IMR-90 (cell line): ENCODE measurements at regions not wholly inside any gene's neighbourhood (a gene's known extent, or its start where the extent isn't known, plus 50 kb on each side); places are given as distances from the start of the nearest gene placed in this dataset.

ENCODE experiments used
- ATAC-seq: fragments of 200-7000 bp; cut with Tn5 transposase; 2 replicates; pipeline ENCODE4 v1.9.1; 2020; ENCODE audit warnings: low read depth, mild to moderate bottlenecking, moderate library complexity
- BruUV-seq: library from RNA; stranded (reverse); fragments of 400-500 nt; replicated peaks from 2 replicates; lab custom pipeline; 2021; lab: Mats Ljungman, UMichigan
- CTCF ChIA-PET: fragments of 300-600 bp; formaldehyde crosslinking; extraction: SDS; loops from one replicate; lab custom pipeline; 2021; ENCODE audit warnings: antibody characterized with exemption; lab: Yijun Ruan, JAX
- POLR2A ChIA-PET: fragments of 300-600 bp; sonication (Branson Sonifier 250); formaldehyde crosslinking; loops from one replicate; lab custom pipeline; 2022; ENCODE audit warnings: antibody characterized with exemption; ENCODE audit not compliant: unreplicated experiment; lab: Charles Lee
- DNase-seq: peaks from one replicate; pipeline ENCODE4 v3.0.0; 2013
- H2AFZ ChIP-seq: replicated peaks from 2 replicates; pipeline ENCODE3; 2013; ENCODE audit warnings: low read length, mild to moderate bottlenecking; ENCODE audit not compliant: poor library complexity
- H2AK5ac ChIP-seq: 2 replicates; pipeline ENCODE4 v1.6.1; 2013; ENCODE audit warnings: low read depth, low read length, inconsistent platforms
- H2AK9ac ChIP-seq: replicated peaks from 2 replicates; pipeline ENCODE3; 2013; ENCODE audit warnings: mild to moderate bottlenecking, low read depth, low read length, moderate library complexity; ENCODE audit not compliant: poor library complexity
- H2BK120ac ChIP-seq: 2 replicates; pipeline ENCODE4 v1.6.1; 2013; ENCODE audit warnings: low read depth, low read length, inconsistent platforms
- H2BK15ac ChIP-seq: 3 replicates; pipeline ENCODE4 v1.6.1; 2013; ENCODE audit warnings: low read depth, low read length, inconsistent platforms
- H2BK20ac ChIP-seq: 2 replicates; pipeline ENCODE4 v1.6.1; 2013; ENCODE audit warnings: low read depth, mild to moderate bottlenecking, inconsistent platforms, low read length, moderate library complexity
- H2BK5ac ChIP-seq: 2 replicates; pipeline ENCODE4 v1.6.1; 2013; ENCODE audit warnings: mild to moderate bottlenecking, low read depth, low read length, inconsistent platforms; ENCODE audit not compliant: poor library complexity, severe bottlenecking
- H3K14ac ChIP-seq: replicated peaks from 2 replicates; pipeline ENCODE4 v1.6.1; 2013; ENCODE audit warnings: low read depth, low read length, inconsistent platforms
- H3K18ac ChIP-seq: 2 replicates; pipeline ENCODE4 v1.6.1; 2013; ENCODE audit warnings: low read depth, low read length, control low read depth
- H3K23ac ChIP-seq: 2 replicates; pipeline ENCODE4 v1.6.1; 2013; ENCODE audit warnings: low read depth, low read length, inconsistent platforms
- H3K27ac ChIP-seq: 2 replicates; pipeline ENCODE4 v1.5.1; 2013; ENCODE audit warnings: mild to moderate bottlenecking, control low read depth, low read length; ENCODE audit not compliant: insufficient read depth
- H3K27me3 ChIP-seq: 2 replicates; pipeline ENCODE4 v1.6.1; 2013; ENCODE audit warnings: low read length; ENCODE audit not compliant: control insufficient read depth, insufficient read depth
- H3K36me3 ChIP-seq: 2 replicates; pipeline ENCODE4 v1.6.1; 2013; ENCODE audit warnings: low read length, mixed read lengths; ENCODE audit not compliant: control insufficient read depth, insufficient read depth
- H3K4ac ChIP-seq: 2 replicates; pipeline ENCODE4 v1.6.1; 2013; ENCODE audit warnings: low read depth, low read length, inconsistent platforms
- H3K4me1 ChIP-seq: 2 replicates; pipeline ENCODE4 v1.6.1; 2013; ENCODE audit warnings: low read length, mixed read lengths; ENCODE audit not compliant: control insufficient read depth, insufficient read depth
- H3K4me2 ChIP-seq: 2 replicates; pipeline ENCODE4 v1.6.1; 2013; ENCODE audit warnings: low read depth, mild to moderate bottlenecking, control low read depth, low read length, moderate library complexity
- H3K4me3 ChIP-seq: 2 replicates; pipeline ENCODE4 v1.5.1; 2013; ENCODE audit warnings: low read depth, mild to moderate bottlenecking, control low read depth, low read length, moderate library complexity; ENCODE audit not compliant: insufficient read depth
- H3K56ac ChIP-seq: 2 replicates; pipeline ENCODE4 v1.6.1; 2013; ENCODE audit warnings: low read length, inconsistent platforms; ENCODE audit not compliant: insufficient read depth; ENCODE audit errors: extremely low read depth
- H3K79me1 ChIP-seq, 2 experiments: 2 replicates each; pipeline ENCODE4 v1.6.1; 2013; ENCODE audit warnings: low read length in 2 of 2, inconsistent platforms in 1 of 2, low read depth in 1 of 2
- H3K9ac ChIP-seq: 2 replicates; pipeline ENCODE4 v1.6.1; 2013; ENCODE audit warnings: low read depth, low read length, control low read depth
- H3K9me1 ChIP-seq: 2 replicates; pipeline ENCODE4 v1.6.1; 2013; ENCODE audit warnings: low read length, inconsistent platforms; ENCODE audit not compliant: insufficient read depth
- H3K9me3 ChIP-seq: 2 replicates; pipeline ENCODE4 v1.6.1; 2013; ENCODE audit warnings: low read length; ENCODE audit not compliant: control insufficient read depth, insufficient read depth
- H4K20me1 ChIP-seq: 2 replicates; pipeline ENCODE4 v1.6.1; 2013; ENCODE audit warnings: low read length, inconsistent platforms; ENCODE audit not compliant: insufficient read depth
- H4K5ac ChIP-seq: 2 replicates; pipeline ENCODE4 v1.6.1; 2013; ENCODE audit warnings: mild to moderate bottlenecking, low read depth, low read length, control low read depth
- H4K8ac ChIP-seq, 2 experiments: 2 replicates each; pipeline ENCODE4 v1.6.1; 2013; ENCODE audit warnings: low read depth in 2 of 2, low read length in 2 of 2, control low read depth in 1 of 2, inconsistent platforms in 1 of 2
- H4K91ac ChIP-seq: 2 replicates; pipeline ENCODE4 v1.6.1; 2013; ENCODE audit warnings: low read depth, low read length, inconsistent platforms; ENCODE audit not compliant: insufficient read depth
- BHLHE40 ChIP-seq: fragments of 150-350 bp; IDR thresholded peaks from 2 replicates; pipeline ENCODE4 v1.6.1; 2016; ENCODE audit warnings: mild to moderate bottlenecking, low read depth, low read length
- CEBPB ChIP-seq: IDR thresholded peaks from 2 replicates; pipeline ENCODE4 v1.6.1; 2012; ENCODE audit warnings: low read depth, low read length, improper control_type of control experiment
- CHD1 ChIP-seq: IDR thresholded peaks from 2 replicates; pipeline ENCODE4 v1.6.1; 2012; ENCODE audit warnings: low read depth, low read length, improper control_type of control experiment
- FOS ChIP-seq: fragments of 150-350 bp; IDR thresholded peaks from 2 replicates; pipeline ENCODE4 v1.6.1; 2016; ENCODE audit warnings: low read depth, low read length
- MAFK ChIP-seq: IDR thresholded peaks from 2 replicates; pipeline ENCODE4 v1.6.1; 2012; ENCODE audit warnings: low read depth, low read length, improper control_type of control experiment
- MAZ ChIP-seq: IDR thresholded peaks from 2 replicates; pipeline ENCODE4 v1.6.1; 2012; ENCODE audit warnings: low read depth, mild to moderate bottlenecking, low read length, improper control_type of control experiment, moderate library complexity, borderline replicate concordance
- MXI1 ChIP-seq: IDR thresholded peaks from 2 replicates; pipeline ENCODE4 v1.6.1; 2012; ENCODE audit warnings: low read depth, mild to moderate bottlenecking, low read length, moderate library complexity, borderline replicate concordance
- NFE2L2 ChIP-seq: fragments of 150-350 bp; IDR thresholded peaks from 2 replicates; pipeline ENCODE4 v1.6.1; 2016; ENCODE audit warnings: low read depth, mild to moderate bottlenecking, low read length
- POLR2A ChIP-seq: IDR thresholded peaks from 2 replicates; pipeline ENCODE4 v1.6.1; 2012; ENCODE audit warnings: mild to moderate bottlenecking, low read depth, low read length
- RAD21 ChIP-seq: IDR thresholded peaks from 2 replicates; pipeline ENCODE4 v1.6.1; 2012; ENCODE audit warnings: low read length, improper control_type of control experiment
- RCOR1 ChIP-seq: IDR thresholded peaks from 2 replicates; pipeline ENCODE4 v1.6.1; 2012; ENCODE audit warnings: mild to moderate bottlenecking, low read length, improper control_type of control experiment; ENCODE audit not compliant: insufficient replicate concordance
- RFX5 ChIP-seq: IDR thresholded peaks from 2 replicates; pipeline ENCODE4 v1.8.0; 2012; ENCODE audit warnings: low read depth, mild to moderate bottlenecking, low read length, moderate library complexity
- SMC3 ChIP-seq: fragments of 150-350 bp; IDR thresholded peaks from 2 replicates; pipeline ENCODE4 v1.6.1; 2016; ENCODE audit warnings: low read depth, mild to moderate bottlenecking, antibody characterized with exemption, low read length, moderate library complexity
- WGBS, 2 experiments: methylation state at CpG; one replicate each; pipeline versions ENCODE4 v1.1.5 to v1.1.7; 2013; ENCODE audit warnings: missing lambda C conversion rate in 2 of 2; ENCODE audit not compliant: insufficient read length in 1 of 2; ENCODE audit errors: extremely low coverage in 2 of 2; 5-methylcytosine and 5-hydroxymethylcytosine counted together
- dilution Hi-C: fragments of 300-500 bp; cut with HindIII; formaldehyde crosslinking; loops from one replicate; pipeline ENCODE4 v1.14.3; 2018; ENCODE audit warnings: low sequenced_read_pairs; ENCODE audit not compliant: unreplicated experiment
- in situ Hi-C: fragments of 300-500 bp; cut with MboI; formaldehyde crosslinking; loops from 3 replicates; pipeline ENCODE4 v1.14.3; 2019; ENCODE audit warnings: low sequenced_read_pairs, inconsistent platforms, mixed read lengths
- intact Hi-C: fragments of 100-400 bp; cut with micrococcal nuclease; formaldehyde crosslinking; loops from 2 replicates; pipeline ENCODE4 v1.10.0; 2022
- TF ChIP-seq, protein P1 (sequence below): fragments of 150-350 bp; IDR thresholded peaks from 2 replicates; pipeline ENCODE4 v1.6.1; 2017; ENCODE audit warnings: mild to moderate bottlenecking, antibody characterized with exemption, low read length, low read depth
- TF ChIP-seq, protein P2 (sequence below): conservative IDR thresholded peaks from 2 replicates; pipeline ENCODE4 v1.5.1; 2012; ENCODE audit warnings: mild to moderate bottlenecking, low read depth, low read length, improper control_type of control experiment
- TF ChIP-seq, protein P3 (sequence below): fragments of 150-350 bp; IDR thresholded peaks from 2 replicates; pipeline ENCODE4 v1.6.1; 2016; ENCODE audit warnings: low read depth, mild to moderate bottlenecking, low read length, moderate library complexity, borderline replicate concordance

DNA sequence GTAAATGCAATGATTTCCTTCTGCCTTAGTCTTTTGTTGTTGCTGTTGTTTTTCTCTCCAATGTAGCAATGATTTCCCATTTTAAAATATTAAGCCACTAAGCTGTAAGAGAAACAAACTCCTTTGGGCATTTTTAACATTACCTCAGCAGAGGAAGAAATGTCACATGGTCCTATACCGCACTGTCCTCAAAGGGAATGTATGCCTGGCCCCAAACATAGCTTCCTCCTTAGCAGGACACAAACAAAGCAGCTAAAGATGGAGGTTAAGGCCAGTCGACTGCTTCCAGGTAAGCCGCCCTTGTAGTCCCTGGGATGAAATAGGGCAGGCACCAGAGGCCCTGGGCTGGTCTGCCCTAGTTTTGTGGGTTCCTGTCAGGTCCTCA lies 249.0 kb downstream of the TSHZ3 start:
- TF ChIP-seq MXI1 (no peak), BHLHE40 (no peak), CHD1 (no peak), SMC3 (no peak), NFE2L2 (no peak), RCOR1 (no peak), CEBPB (no peak), POLR2A (no peak), RFX5 (no peak), MAFK (no peak), RAD21 (no peak), MAZ (no peak), FOS (no peak)
- TF ChIP-seq, protein P1, sequence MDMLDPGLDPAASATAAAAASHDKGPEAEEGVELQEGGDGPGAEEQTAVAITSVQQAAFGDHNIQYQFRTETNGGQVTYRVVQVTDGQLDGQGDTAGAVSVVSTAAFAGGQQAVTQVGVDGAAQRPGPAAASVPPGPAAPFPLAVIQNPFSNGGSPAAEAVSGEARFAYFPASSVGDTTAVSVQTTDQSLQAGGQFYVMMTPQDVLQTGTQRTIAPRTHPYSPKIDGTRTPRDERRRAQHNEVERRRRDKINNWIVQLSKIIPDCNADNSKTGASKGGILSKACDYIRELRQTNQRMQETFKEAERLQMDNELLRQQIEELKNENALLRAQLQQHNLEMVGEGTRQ: no peak
- TF ChIP-seq, protein P2, sequence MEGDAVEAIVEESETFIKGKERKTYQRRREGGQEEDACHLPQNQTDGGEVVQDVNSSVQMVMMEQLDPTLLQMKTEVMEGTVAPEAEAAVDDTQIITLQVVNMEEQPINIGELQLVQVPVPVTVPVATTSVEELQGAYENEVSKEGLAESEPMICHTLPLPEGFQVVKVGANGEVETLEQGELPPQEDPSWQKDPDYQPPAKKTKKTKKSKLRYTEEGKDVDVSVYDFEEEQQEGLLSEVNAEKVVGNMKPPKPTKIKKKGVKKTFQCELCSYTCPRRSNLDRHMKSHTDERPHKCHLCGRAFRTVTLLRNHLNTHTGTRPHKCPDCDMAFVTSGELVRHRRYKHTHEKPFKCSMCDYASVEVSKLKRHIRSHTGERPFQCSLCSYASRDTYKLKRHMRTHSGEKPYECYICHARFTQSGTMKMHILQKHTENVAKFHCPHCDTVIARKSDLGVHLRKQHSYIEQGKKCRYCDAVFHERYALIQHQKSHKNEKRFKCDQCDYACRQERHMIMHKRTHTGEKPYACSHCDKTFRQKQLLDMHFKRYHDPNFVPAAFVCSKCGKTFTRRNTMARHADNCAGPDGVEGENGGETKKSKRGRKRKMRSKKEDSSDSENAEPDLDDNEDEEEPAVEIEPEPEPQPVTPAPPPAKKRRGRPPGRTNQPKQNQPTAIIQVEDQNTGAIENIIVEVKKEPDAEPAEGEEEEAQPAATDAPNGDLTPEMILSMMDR: no peak
- TF ChIP-seq, protein P3, sequence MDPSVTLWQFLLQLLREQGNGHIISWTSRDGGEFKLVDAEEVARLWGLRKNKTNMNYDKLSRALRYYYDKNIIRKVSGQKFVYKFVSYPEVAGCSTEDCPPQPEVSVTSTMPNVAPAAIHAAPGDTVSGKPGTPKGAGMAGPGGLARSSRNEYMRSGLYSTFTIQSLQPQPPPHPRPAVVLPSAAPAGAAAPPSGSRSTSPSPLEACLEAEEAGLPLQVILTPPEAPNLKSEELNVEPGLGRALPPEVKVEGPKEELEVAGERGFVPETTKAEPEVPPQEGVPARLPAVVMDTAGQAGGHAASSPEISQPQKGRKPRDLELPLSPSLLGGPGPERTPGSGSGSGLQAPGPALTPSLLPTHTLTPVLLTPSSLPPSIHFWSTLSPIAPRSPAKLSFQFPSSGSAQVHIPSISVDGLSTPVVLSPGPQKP: no peak
- no CpG with 5 or more reads among the region's 3 CpGs for WGBS, 2 experiments
- H2BK120ac ChIP-seq: no peak overlapping the region
- H3K9me3 ChIP-seq: no peaks in the 10 kb centered on the region
- H2BK5ac ChIP-seq: no peak overlapping the region
- no peaks in the 10 kb centered on the region for H3K36me3 ChIP-seq
- no peak overlapping the region for H3K27ac ChIP-seq
- intact Hi-C loops (no loop called here), in situ Hi-C loops (no loop called here), dilution Hi-C loops (no loop called here)
- ChIA-PET CTCF (no interaction called here), POLR2A (no interaction called here)
- H3K18ac ChIP-seq: no peak overlapping the region
- H3K9ac ChIP-seq: no peak overlapping the region
- H4K20me1 ChIP-seq: no peaks in the 10 kb centered on the region
- H3K56ac ChIP-seq: no peak overlapping the region
- no peak overlapping the region for H2AFZ ChIP-seq
- H2AK9ac ChIP-seq: no peak overlapping the region
- ATAC-seq (no peak), DNase-seq (no peak)
- no peak overlapping the region for H4K8ac ChIP-seq
- peaks cover 2% of the 10 kb centered on the region; the same call in 1 of the 2 replicates for H3K4me1 ChIP-seq
- H2BK20ac ChIP-seq: no peak overlapping the region
- H4K5ac ChIP-seq: no peak overlapping the region
- H4K91ac ChIP-seq: no peak overlapping the region
- H3K79me1 ChIP-seq: no peaks in the 10 kb centered on the region
- H3K23ac ChIP-seq: no peak overlapping the region
- H3K4me2 ChIP-seq: no peak overlapping the region
- no peak overlapping the region for H2AK5ac ChIP-seq
- H3K14ac ChIP-seq: no peak overlapping the region
- no peak overlapping the region for H2BK15ac ChIP-seq
- H3K4ac ChIP-seq: no peak overlapping the region
- no peak overlapping the region for H3K4me3 ChIP-seq
- no peaks in the 10 kb centered on the region; the same call in 1 of the 2 replicates for H3K27me3 ChIP-seq
- H3K9me1 ChIP-seq: no peaks in the 10 kb centered on the region
- no TSS peak for BruUV-seq
